Fibroblast of skin of left biceps (primary cell): ENCODE measurements at regions not wholly inside any gene's neighbourhood (a gene's known extent, or its start where the extent isn't known, plus 50 kb on each side); places are given as distances from the start of the nearest gene placed in this dataset.
A peak's percentile ranks its signal among the peaks of the same experiment; 100 is the strongest.

Experiments used
- DNase-seq, 2 experiments: peaks; one replicate each; pipeline ENCODE4 v3.0.0-alpha.2; 2013; ENCODE audit warnings: low read depth in 2 of 2

GRCh38 chr5:114153833-114154232 lies 208.0 kb upstream of the KCNN2 start:
- DNase-seq = no peak

- DNase-seq = no peak
Measured at GRCh38 chr5:114166081-114166480, 195.8 kb upstream of the KCNN2 start.

GRCh38 chr5:114174131-114174530 lies 187.7 kb upstream of the KCNN2 start:
- no peak for DNase-seq

GRCh38 chr5:114174837-114175236 lies 187.0 kb upstream of the KCNN2 start:
- no peak for DNase-seq

- peak in 1 of 2 experiments; percentile 26 for DNase-seq
Measured at GRCh38 chr5:114176356-114176755, 185.5 kb upstream of the KCNN2 start.

GRCh38 chr5:114179134-114179533 lies 182.7 kb upstream of the KCNN2 start:
- DNase-seq = no peak

- DNase-seq = peak in 1 of 2 experiments; percentile 6
Measured at GRCh38 chr5:114184006-114184405, 177.9 kb upstream of the KCNN2 start.

GRCh38 chr5:114185274-114185673 lies 176.6 kb upstream of the KCNN2 start:
- peak in 1 of 2 experiments; percentile 7 for DNase-seq

GRCh38 chr5:114191441-114191840 lies 170.4 kb upstream of the KCNN2 start:
- DNase-seq = no peak

- no peak for DNase-seq
Measured at GRCh38 chr5:114192108-114192507, 169.8 kb upstream of the KCNN2 start.

- no peak for DNase-seq
Measured at GRCh38 chr5:114201332-114201731, 160.5 kb upstream of the KCNN2 start.

- no peak for DNase-seq
Measured at GRCh38 chr5:114204923-114205322, 156.9 kb upstream of the KCNN2 start.

GRCh38 chr5:114206640-114207039 lies 155.2 kb upstream of the KCNN2 start:
- no peak for DNase-seq

GRCh38 chr5:114207615-114208014 lies 154.3 kb upstream of the KCNN2 start:
- DNase-seq = no peak

GRCh38 chr5:114208120-114208519 lies 153.8 kb upstream of the KCNN2 start:
- DNase-seq = no peak

GRCh38 chr5:114208588-114208987 lies 153.3 kb upstream of the KCNN2 start:
- no peak for DNase-seq

- DNase-seq = no peak
Measured at GRCh38 chr5:114210662-114211061, 151.2 kb upstream of the KCNN2 start.

GRCh38 chr5:114221807-114222206 lies 140.1 kb upstream of the KCNN2 start:
- no peak for DNase-seq

GRCh38 chr5:114223866-114224265 lies 138.0 kb upstream of the KCNN2 start:
- no peak for DNase-seq

- DNase-seq = peak; percentile 33 to 35
Measured at GRCh38 chr5:114237766-114238165, 124.1 kb upstream of the KCNN2 start.

GRCh38 chr5:114238771-114239313 lies 123.0 kb upstream of the KCNN2 start:
- no peak for DNase-seq

- peak; percentile 61 to 73 for DNase-seq
Measured at GRCh38 chr5:114243281-114243971, 118.4 kb upstream of the KCNN2 start.

- DNase-seq = no peak
Measured at GRCh38 chr5:114243972-114244317, 117.9 kb upstream of the KCNN2 start.

GRCh38 chr5:114249823-114250222 lies 112.0 kb upstream of the KCNN2 start:
- DNase-seq = peak; percentile 73 to 80
